Neural progenitor cell (in vitro differentiated cells): ENCODE measurements at regions not wholly inside any gene's neighbourhood (a gene's known extent, or its start where the extent isn't known, plus 50 kb on each side); places are given as distances from the start of the nearest gene placed in this dataset.

ENCODE experiments used
- DNase-seq: peaks from one replicate; pipeline ENCODE4 v3.0.0-alpha.2; 2016; ENCODE audit warnings: low spot score
- H2AFZ ChIP-seq: fragments of 200-600 bp; sonication (generic); replicated peaks from 2 replicates; pipeline ENCODE4 v1.6.1; 2016; ENCODE audit warnings: antibody characterized with exemption
- H3F3A ChIP-seq: fragments of 200-600 bp; sonication (generic); 2 replicates; pipeline ENCODE4 v1.6.1; 2016; ENCODE audit warnings: antibody characterized with exemption, low read depth
- H3K27ac ChIP-seq: fragments of 200-600 bp; sonication (generic); 2 replicates; pipeline ENCODE4 v1.5.1; 2016; ENCODE audit warnings: mild to moderate bottlenecking
- H3K27me3 ChIP-seq: fragments of 200-600 bp; sonication (generic); 2 replicates; pipeline ENCODE4 v1.6.1; 2016; ENCODE audit warnings: mild to moderate bottlenecking, moderate library complexity
- H3K36me3 ChIP-seq: fragments of 200-600 bp; sonication (generic); 2 replicates; pipeline ENCODE4 v1.5.1; 2016
- H3K4me1 ChIP-seq: fragments of 200-600 bp; sonication (generic); 2 replicates; pipeline ENCODE4 v1.6.1; 2016; ENCODE audit warnings: mixed run types
- H3K4me2 ChIP-seq: fragments of 200-600 bp; sonication (generic); 2 replicates; pipeline ENCODE4 v1.6.1; 2016
- H3K4me3 ChIP-seq: fragments of 200-600 bp; sonication (generic); 2 replicates; pipeline ENCODE4 v1.5.1; 2016
- H3K79me2 ChIP-seq: fragments of 200-600 bp; sonication (generic); 2 replicates; pipeline ENCODE4 v1.6.1; 2016; ENCODE audit warnings: low read depth
- H3K9ac ChIP-seq: fragments of 200-600 bp; sonication (generic); 2 replicates; pipeline ENCODE4 v1.6.1; 2016
- H3K9me3 ChIP-seq: fragments of 200-600 bp; sonication (generic); 2 replicates; pipeline ENCODE4 v1.5.1; 2016; ENCODE audit warnings: low read depth
- H4K20me1 ChIP-seq: fragments of 200-600 bp; sonication (generic); 2 replicates; pipeline ENCODE4 v1.6.1; 2016; ENCODE audit warnings: low read depth
- H3K27ac Mint-ChIP-seq: 3 replicates; pipeline ENCODE4 v1.8.0; 2021; ENCODE audit warnings: mixed read lengths
- H3K27me3 Mint-ChIP-seq: 2 replicates; pipeline ENCODE4 v1.8.0; 2022; ENCODE audit warnings: low read depth, mild to moderate bottlenecking, inconsistent platforms, moderate library complexity, mixed read lengths; ENCODE audit not compliant: insufficient read depth
- H3K36me3 Mint-ChIP-seq: 3 replicates; pipeline ENCODE4 v1.8.0; 2021; ENCODE audit warnings: mixed read lengths
- H3K4me1 Mint-ChIP-seq: 3 replicates; pipeline ENCODE4 v1.8.0; 2021; ENCODE audit warnings: mixed read lengths
- H3K4me3 Mint-ChIP-seq: 3 replicates; pipeline ENCODE4 v1.8.0; 2021; ENCODE audit warnings: mild to moderate bottlenecking, moderate library complexity, mixed read lengths
- H3K9me3 Mint-ChIP-seq: 3 replicates; pipeline ENCODE4 v1.8.0; 2020; ENCODE audit warnings: mixed read lengths
- EZH2 ChIP-seq: fragments of 200-600 bp; sonication (generic); IDR thresholded peaks from 2 replicates; pipeline ENCODE4 v1.6.1; 2017; ENCODE audit warnings: antibody characterized with exemption, mild to moderate bottlenecking, moderate library complexity
- EZH2phosphoT487 ChIP-seq: fragments of 200-600 bp; sonication (generic); IDR thresholded peaks from 2 replicates; pipeline ENCODE4 v1.6.1; 2017; ENCODE audit warnings: antibody characterized with exemption
- TF ChIP-seq, protein P1 (sequence below): fragments of 200-600 bp; sonication (generic); IDR thresholded peaks from 2 replicates; pipeline ENCODE4 v1.5.1; 2017; ENCODE audit warnings: antibody characterized with exemption, mild to moderate bottlenecking

DNA sequence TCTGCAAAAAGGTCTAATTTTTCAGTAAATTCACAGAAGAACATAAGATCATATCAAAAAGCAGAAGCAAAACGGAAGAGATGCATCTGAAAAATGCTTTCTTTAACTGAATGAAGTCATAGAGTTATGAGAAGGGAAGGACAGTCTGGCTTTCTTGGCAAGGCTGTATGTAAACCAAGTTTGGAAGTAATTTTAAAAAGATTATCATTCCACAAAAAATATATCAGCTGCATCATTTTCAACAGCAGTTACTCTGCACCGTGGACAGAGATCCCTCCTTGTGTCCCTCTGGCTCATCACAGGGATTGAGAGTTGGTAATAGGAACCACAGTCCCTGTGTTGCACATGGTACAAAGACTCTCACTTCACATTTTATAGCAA is 258.5 kb downstream of the HIVEP2 start:
- Histone ChIP-seq H3K9me3 (no peaks in the 10 kb centered on the region), H3K9ac (no peak overlapping the region), H3K27me3 (no peaks in the 10 kb centered on the region), H3K27ac (no peak overlapping the region), H3K36me3 (no peaks in the 10 kb centered on the region), H3F3A (no peaks in the 10 kb centered on the region), H3K4me3 (no peak overlapping the region), H4K20me1 (no peaks in the 10 kb centered on the region), H3K4me2 (no peak overlapping the region), H3K79me2 (no peaks in the 10 kb centered on the region), H3K4me1 (no peaks in the 10 kb centered on the region), H2AFZ (no peak overlapping the region)
- Mint-ChIP-seq H3K4me1 (no peaks in the 10 kb centered on the region), H3K27ac (no peak overlapping the region), H3K9me3 (no peaks in the 10 kb centered on the region), H3K27me3 (peaks cover 3% of the 10 kb centered on the region), H3K4me3 (no peak overlapping the region), H3K36me3 (no peaks in the 10 kb centered on the region)
- TF ChIP-seq EZH2 (no peak), EZH2phosphoT487 (no peak)
- TF ChIP-seq, protein P1, sequence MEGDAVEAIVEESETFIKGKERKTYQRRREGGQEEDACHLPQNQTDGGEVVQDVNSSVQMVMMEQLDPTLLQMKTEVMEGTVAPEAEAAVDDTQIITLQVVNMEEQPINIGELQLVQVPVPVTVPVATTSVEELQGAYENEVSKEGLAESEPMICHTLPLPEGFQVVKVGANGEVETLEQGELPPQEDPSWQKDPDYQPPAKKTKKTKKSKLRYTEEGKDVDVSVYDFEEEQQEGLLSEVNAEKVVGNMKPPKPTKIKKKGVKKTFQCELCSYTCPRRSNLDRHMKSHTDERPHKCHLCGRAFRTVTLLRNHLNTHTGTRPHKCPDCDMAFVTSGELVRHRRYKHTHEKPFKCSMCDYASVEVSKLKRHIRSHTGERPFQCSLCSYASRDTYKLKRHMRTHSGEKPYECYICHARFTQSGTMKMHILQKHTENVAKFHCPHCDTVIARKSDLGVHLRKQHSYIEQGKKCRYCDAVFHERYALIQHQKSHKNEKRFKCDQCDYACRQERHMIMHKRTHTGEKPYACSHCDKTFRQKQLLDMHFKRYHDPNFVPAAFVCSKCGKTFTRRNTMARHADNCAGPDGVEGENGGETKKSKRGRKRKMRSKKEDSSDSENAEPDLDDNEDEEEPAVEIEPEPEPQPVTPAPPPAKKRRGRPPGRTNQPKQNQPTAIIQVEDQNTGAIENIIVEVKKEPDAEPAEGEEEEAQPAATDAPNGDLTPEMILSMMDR: no peak
- DNase-seq: no peak

DNA sequence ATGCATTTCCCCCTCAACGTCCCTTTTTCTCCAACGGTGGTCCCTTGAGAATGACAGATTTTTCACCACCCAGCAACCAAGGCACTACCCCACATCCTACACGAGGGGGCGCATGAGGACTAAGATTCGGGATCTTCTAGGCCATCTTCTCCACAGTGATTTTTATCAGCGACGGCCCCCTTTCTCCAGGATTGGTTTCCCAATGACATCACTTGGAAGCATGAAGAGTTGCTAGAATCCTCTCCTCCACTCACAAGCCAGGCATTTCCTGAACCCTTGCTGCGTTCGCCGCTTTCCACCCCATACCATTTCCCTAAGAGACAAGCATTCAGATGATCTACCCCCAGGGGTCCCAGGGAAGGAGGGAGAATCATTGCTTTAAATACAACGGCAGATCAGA is 252.0 kb downstream of the HIVEP2 start:
- Histone ChIP-seq H4K20me1 (no peaks in the 10 kb centered on the region), H3F3A (no peaks in the 10 kb centered on the region), H2AFZ (peak overlapping the region; percentile 93), H3K27ac (no peak overlapping the region), H3K4me3 (no peak overlapping the region), H3K27me3 (no peaks in the 10 kb centered on the region), H3K4me1 (peaks cover 4% of the 10 kb centered on the region), H3K4me2 (peak overlapping the region; percentile 48), H3K9me3 (no peaks in the 10 kb centered on the region), H3K36me3 (no peaks in the 10 kb centered on the region), H3K9ac (no peak overlapping the region), H3K79me2 (no peaks in the 10 kb centered on the region)
- peak; percentile 81 for DNase-seq
- TF ChIP-seq, protein P1: peak; percentile 98
- TF ChIP-seq EZH2phosphoT487: no peak
- peak overlapping the region; percentile 72 for H3K27ac Mint-ChIP-seq
- H3K4me1 Mint-ChIP-seq: peaks cover 10% of the 10 kb centered on the region
- H3K4me3 Mint-ChIP-seq: no peak overlapping the region
- H3K9me3 Mint-ChIP-seq: no peaks in the 10 kb centered on the region
- peaks cover 3% of the 10 kb centered on the region for H3K27me3 Mint-ChIP-seq
- no peaks in the 10 kb centered on the region for H3K36me3 Mint-ChIP-seq

DNA sequence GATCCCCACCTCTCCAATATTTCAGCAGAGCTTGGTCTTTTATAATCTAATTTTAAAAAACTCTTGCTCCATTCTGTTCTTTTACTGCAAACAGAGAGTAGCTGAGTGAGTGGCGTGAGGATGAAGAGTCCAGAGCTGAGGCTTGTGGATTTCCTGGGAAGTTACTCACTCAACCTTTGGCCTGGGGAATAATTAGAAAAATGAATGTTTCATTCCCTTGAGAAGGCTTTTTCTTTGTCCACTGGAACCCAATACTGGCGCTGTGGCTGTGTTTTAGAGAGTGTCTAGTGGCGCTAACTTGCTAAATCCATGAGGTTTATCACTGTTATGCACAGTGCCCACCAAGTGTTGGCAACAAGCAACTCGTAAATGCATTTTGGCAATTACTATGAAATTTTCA is 251.5 kb downstream of the HIVEP2 start:
- H3K9me3 ChIP-seq: no peaks in the 10 kb centered on the region
- Mint-ChIP-seq H3K27ac (no peak overlapping the region), H3K36me3 (no peaks in the 10 kb centered on the region), H3K4me1 (peaks cover 13% of the 10 kb centered on the region), H3K9me3 (no peaks in the 10 kb centered on the region), H3K4me3 (no peak overlapping the region), H3K27me3 (peaks cover 3% of the 10 kb centered on the region)
- H3K4me2 ChIP-seq: peak overlapping the region; percentile 48
- no peaks in the 10 kb centered on the region for H3K79me2 ChIP-seq
- no peaks in the 10 kb centered on the region for H4K20me1 ChIP-seq
- H3K4me1 ChIP-seq: peaks cover 4% of the 10 kb centered on the region
- H3K27me3 ChIP-seq: no peaks in the 10 kb centered on the region
- no peaks in the 10 kb centered on the region for H3K36me3 ChIP-seq
- DNase-seq: no peak
- no peaks in the 10 kb centered on the region for H3F3A ChIP-seq
- H3K4me3 ChIP-seq: no peak overlapping the region
- H2AFZ ChIP-seq: peak overlapping the region; percentile 93
- no peak overlapping the region for H3K27ac ChIP-seq
- no peak overlapping the region for H3K9ac ChIP-seq
- no peak for TF ChIP-seq EZH2
- TF ChIP-seq EZH2phosphoT487: no peak
- TF ChIP-seq, protein P1: no peak

DNA sequence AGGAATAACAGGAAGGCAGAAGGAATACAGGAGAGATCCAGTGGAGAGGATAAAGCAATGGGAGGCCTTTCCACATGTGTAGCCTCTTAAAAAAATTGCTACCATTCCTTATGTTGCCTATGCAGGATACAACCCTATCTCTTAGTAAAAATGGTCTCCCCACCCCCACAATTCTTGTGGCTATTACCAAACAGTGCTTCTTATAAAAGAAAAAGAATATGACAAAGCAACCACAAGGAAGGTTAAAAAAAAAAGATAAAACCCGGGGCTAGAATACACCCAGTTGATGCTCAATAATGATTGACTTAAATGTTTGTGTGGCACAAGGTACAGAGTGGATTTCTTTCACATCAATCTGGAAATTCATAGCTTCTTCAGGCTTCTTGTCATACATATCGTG is 250.9 kb downstream of the HIVEP2 start:
- Histone ChIP-seq H3K36me3 (no peaks in the 10 kb centered on the region), H4K20me1 (no peaks in the 10 kb centered on the region), H3K9me3 (no peaks in the 10 kb centered on the region), H3K9ac (no peak overlapping the region), H3K4me3 (no peak overlapping the region), H2AFZ (no peak overlapping the region), H3K27me3 (no peaks in the 10 kb centered on the region), H3K4me2 (no peak overlapping the region), H3K27ac (no peak overlapping the region), H3K79me2 (no peaks in the 10 kb centered on the region), H3F3A (no peaks in the 10 kb centered on the region), H3K4me1 (peaks cover 4% of the 10 kb centered on the region)
- H3K4me3 Mint-ChIP-seq: no peak overlapping the region
- TF ChIP-seq, protein P1: no peak
- TF ChIP-seq EZH2phosphoT487: no peak
- no peak for TF ChIP-seq EZH2
- H3K36me3 Mint-ChIP-seq: no peaks in the 10 kb centered on the region
- H3K9me3 Mint-ChIP-seq: no peaks in the 10 kb centered on the region
- no peak overlapping the region for H3K27ac Mint-ChIP-seq
- no peak for DNase-seq
- peaks cover 13% of the 10 kb centered on the region for H3K4me1 Mint-ChIP-seq
- H3K27me3 Mint-ChIP-seq: peaks cover 5% of the 10 kb centered on the region
